ENCODE measurements at regions not wholly inside any gene's neighbourhood (a gene's known extent, or its start where the extent isn't known, plus 50 kb on each side); places are given as distances from the start of the nearest gene placed in this dataset.

DNA sequence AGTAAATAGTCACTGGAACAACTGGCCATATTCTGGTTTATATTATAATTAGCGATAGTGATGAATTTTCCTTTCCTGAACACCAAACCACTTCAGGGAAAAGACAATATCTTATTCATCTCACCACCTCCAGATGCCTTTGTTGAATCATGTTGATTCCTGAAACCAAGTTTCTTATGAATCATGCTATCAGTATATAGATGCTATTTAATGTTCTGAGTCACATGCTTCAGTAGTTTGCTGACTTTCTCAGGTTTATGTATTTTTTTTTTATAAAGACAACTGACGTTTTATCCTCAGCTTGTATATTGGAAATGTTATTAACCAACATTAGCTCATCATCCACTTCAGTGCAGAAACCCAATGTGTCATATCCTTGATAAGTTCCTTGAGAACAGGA is 710.2 kb upstream of the POU3F2 start:
- no peak for DNase-seq (ENCODE audit: low read depth)
- no peak overlapping the region for H3K4me3 ChIP-seq (ENCODE audit: low read depth, low read length)

DNA sequence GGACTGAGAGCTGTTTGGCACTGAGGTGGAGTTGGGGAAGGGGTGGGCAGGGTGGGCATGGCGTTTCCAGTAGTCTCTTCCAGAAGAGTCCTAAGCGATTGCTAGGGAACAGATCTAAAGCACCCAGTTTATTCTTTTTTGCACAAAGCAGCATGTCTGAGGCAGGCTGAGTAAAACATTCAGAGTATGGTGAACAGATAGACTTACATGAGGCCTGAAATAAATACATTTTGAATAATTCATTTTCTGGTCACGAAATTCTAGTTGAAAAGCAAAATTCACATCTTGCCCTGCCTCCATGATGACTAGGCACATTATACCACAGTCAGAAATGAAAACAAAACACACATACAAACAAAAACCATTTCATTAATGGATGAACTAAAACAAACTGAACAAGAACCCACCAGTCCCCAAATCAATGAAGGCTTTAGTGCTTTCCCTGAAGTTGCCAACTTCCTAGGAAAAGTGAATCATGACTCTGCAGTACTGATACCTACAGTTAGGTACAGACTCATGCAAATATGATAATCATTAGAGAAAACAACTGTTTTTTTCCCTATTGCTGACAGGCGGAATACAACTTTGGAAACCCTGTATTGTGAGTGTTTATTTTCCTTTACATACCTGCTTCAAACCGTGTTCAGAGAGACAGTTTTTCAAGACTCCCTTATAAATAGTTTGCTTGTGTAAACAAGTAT is 702.9 kb upstream of the POU3F2 start:
- H3K4me3 ChIP-seq (ENCODE audit: low read depth, low read length), result no peak overlapping the region
- DNase-seq (ENCODE audit: low read depth), result no peak
- TF ChIP-seq, protein P1, sequence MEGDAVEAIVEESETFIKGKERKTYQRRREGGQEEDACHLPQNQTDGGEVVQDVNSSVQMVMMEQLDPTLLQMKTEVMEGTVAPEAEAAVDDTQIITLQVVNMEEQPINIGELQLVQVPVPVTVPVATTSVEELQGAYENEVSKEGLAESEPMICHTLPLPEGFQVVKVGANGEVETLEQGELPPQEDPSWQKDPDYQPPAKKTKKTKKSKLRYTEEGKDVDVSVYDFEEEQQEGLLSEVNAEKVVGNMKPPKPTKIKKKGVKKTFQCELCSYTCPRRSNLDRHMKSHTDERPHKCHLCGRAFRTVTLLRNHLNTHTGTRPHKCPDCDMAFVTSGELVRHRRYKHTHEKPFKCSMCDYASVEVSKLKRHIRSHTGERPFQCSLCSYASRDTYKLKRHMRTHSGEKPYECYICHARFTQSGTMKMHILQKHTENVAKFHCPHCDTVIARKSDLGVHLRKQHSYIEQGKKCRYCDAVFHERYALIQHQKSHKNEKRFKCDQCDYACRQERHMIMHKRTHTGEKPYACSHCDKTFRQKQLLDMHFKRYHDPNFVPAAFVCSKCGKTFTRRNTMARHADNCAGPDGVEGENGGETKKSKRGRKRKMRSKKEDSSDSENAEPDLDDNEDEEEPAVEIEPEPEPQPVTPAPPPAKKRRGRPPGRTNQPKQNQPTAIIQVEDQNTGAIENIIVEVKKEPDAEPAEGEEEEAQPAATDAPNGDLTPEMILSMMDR (IDR thresholded peaks at IDR 0.05; ENCODE audit: control insufficient read depth, extremely low read depth, insufficient read depth), result no peak

More for the DNA sequence above, 710.2 kb upstream of the POU3F2 start:
- TF ChIP-seq, protein P1 (IDR thresholded peaks at IDR 0.05; ENCODE audit: control insufficient read depth, extremely low read depth, insufficient read depth), result no peak

DNA sequence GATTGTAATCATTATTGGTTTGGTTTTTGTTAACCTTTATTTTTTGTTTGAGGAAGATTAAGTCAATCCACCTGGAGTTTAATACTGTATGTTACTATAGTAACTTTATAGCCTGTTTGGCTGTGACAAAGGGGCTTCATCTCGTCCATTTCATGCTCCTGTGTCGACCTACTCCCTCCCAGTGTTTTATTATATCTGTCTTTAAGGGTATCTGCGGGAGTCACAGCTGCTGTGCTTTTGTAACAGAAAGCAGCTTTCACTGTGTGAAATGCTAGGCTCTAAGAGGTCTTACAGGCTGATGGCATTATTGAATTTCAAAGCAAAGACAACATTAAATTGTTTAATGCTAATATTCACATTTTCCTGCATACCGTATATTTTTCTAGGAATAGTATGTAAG is 698.0 kb upstream of the POU3F2 start:
- TF ChIP-seq, protein P1 (IDR thresholded peaks at IDR 0.05; ENCODE audit: control insufficient read depth, extremely low read depth, insufficient read depth), result no peak
- no peak for DNase-seq (ENCODE audit: low read depth)
- H3K4me3 ChIP-seq (ENCODE audit: low read depth, low read length), result no peak overlapping the region

DNA sequence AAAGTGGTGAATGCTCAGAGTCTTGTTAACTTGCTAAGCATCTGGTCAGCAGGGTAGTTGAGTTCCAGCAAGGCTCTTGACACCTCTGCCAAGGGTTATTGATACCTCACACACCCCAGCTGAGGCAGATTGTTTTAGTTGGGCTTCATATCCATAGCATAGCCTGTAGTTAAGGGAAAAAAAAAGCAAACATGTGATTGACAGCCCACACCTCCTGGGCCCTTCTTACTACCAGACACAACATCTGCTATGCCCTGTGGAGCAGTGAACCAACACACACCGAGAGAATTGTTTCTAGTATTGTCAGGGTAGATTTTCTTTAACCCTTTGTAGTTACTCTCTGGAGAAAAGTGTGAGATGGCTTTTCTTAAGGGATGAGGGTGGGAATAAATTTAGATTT is 697.0 kb upstream of the POU3F2 start:
- TF ChIP-seq, protein P1 (IDR thresholded peaks at IDR 0.05; ENCODE audit: control insufficient read depth, extremely low read depth, insufficient read depth), result no peak
- no peak for DNase-seq (ENCODE audit: low read depth)
- no peak overlapping the region for H3K4me3 ChIP-seq (ENCODE audit: low read depth, low read length)

DNA sequence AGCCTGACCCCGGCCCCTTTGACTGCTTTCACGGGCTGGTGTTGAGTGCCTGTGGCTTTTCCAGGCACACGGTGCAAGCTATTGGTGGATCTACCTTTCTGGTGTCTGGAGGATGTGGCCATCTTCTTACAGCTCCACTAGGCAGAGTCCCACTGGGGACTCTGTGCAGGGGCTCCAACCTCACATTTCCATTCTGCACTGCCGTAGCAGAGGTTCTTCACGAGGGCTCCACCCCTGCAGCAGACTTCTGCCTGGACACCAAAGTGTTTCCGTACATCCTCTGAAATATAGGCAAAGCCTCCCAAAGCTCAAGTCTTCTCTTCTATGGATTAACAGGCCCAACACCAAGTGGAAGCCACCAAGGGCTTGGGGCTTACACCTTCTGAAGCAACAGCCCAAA is 691.5 kb upstream of the POU3F2 start:
- no peak overlapping the region for H3K4me3 ChIP-seq (ENCODE audit: low read depth, low read length)
- TF ChIP-seq, protein P1 (IDR thresholded peaks at IDR 0.05; ENCODE audit: control insufficient read depth, extremely low read depth, insufficient read depth), result no peak
- no peak for DNase-seq (ENCODE audit: low read depth)

DNA sequence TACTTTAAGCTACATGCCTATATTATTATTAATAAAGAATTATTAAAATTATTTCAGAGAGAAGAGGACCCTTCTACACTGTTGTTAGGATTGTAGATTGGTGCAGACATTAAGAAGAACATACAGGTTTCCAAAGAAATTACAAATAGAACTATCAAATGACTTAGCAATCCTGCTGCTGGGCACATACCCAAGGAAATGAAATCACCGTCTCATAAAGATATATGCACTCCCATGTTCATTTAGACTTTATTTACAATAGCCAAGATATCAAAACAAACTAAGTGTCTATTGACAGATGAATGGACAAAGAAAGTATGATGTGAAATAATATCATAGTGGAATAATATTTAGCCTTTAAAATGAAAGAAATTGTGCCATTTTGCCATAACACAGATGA is 687.7 kb upstream of the POU3F2 start:
- DNase-seq (ENCODE audit: low read depth), result peak; percentile 62
- no peak overlapping the region for H3K4me3 ChIP-seq (ENCODE audit: low read depth, low read length)
- TF ChIP-seq, protein P1 (IDR thresholded peaks at IDR 0.05; ENCODE audit: control insufficient read depth, extremely low read depth, insufficient read depth), result no peak

DNA sequence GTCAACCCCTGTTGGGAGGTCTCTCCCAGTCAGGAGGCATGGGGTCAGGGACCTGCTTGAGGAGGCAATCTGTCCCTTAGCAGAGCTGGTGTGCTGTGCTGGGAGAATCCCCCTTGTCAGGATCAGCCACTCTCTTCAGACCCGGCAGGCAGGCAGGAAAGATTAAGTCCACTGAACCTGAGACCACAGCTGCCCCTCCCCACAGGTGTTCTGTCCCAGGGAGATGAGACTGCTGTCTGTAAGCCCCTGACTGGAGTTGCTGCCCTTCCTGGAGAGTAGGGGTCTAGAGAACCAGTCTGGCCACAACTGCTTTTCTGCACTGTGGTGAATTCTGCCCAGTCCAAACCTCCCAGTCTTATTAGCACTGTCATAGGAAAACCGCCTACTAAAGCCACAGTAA is 677.8 kb upstream of the POU3F2 start:
- DNase-seq (ENCODE audit: low read depth), result no peak
- TF ChIP-seq, protein P1 (IDR thresholded peaks at IDR 0.05; ENCODE audit: control insufficient read depth, extremely low read depth, insufficient read depth), result no peak
- no peak overlapping the region for H3K4me3 ChIP-seq (ENCODE audit: low read depth, low read length)
